Ascending aorta (tissue), 2 donors: ENCODE measurements at regions not wholly inside any gene's neighbourhood (a gene's known extent, or its start where the extent isn't known, plus 50 kb on each side); places are given as distances from the start of the nearest gene placed in this dataset.

Experiments
- DNase-seq, 2 donors: peaks; one replicate each; pipeline ENCODE4 v3.0.0-alpha.2; 2019; ENCODE audit warnings: low spot score in 2 of 2
- H3K27ac ChIP-seq, 2 donors: fragments of 200-600 bp; sonication (generic); one replicate each; pipeline ENCODE4 v1.5.1; 2016 to 2017; ENCODE audit warnings: mild to moderate bottlenecking in 1 of 2
- H3K27me3 ChIP-seq: fragments of 200-600 bp; sonication (generic); one replicate; pipeline ENCODE4 v1.5.1; 2017
- H3K36me3 ChIP-seq, 2 donors: fragments of 200-600 bp; sonication (generic); one replicate each; pipeline ENCODE4 v1.5.1; 2016
- H3K4me1 ChIP-seq, 2 donors: fragments of 200-600 bp; sonication (generic); one replicate each; pipeline ENCODE4 v1.5.1; 2016 to 2017; ENCODE audit warnings: mild to moderate bottlenecking in 1 of 2
- H3K4me3 ChIP-seq, 2 donors: fragments of 200-600 bp; sonication (generic); one replicate each; pipeline ENCODE4 v1.5.1; 2016 to 2017; ENCODE audit warnings: mild to moderate bottlenecking in 1 of 2
- H3K9me3 ChIP-seq, 2 donors: fragments of 200-600 bp; sonication (generic); one replicate each; pipeline ENCODE4 v1.5.1; 2016
- CTCF ChIP-seq, 3 experiments: fragments of 200-600 bp in 2 of 3; fragments of 450-650 bp in 1 of 3; sonication (generic) in 2 of 3; IDR thresholded peaks; one replicate each; pipeline ENCODE4 v1.5.1; 2016 to 2019; ENCODE audit warnings: antibody characterized with exemption in 3 of 3, mild to moderate bottlenecking in 1 of 3, moderate library complexity in 1 of 3
- intact Hi-C: fragments of 100-400 bp; cut with DNase I; formaldehyde crosslinking; loops from one replicate; pipeline ENCODE4 v1.15.1; 2023

GRCh38 chr5:166058660-166059059, 2232.8 kb upstream of the WWC1 start:
- no peak for TF ChIP-seq CTCF (IDR thresholded peaks at IDR 0.05)
- DNase-seq = no peak
- no peaks in the 10 kb centered on the region for H3K36me3 ChIP-seq
- intact Hi-C loops = no loop called here
- no peak overlapping the region for H3K4me3 ChIP-seq
- no peaks in the 10 kb centered on the region for H3K4me1 ChIP-seq
- no peaks in the 10 kb centered on the region for H3K27me3 ChIP-seq
- H3K9me3 ChIP-seq = no peaks in the 10 kb centered on the region
- H3K27ac ChIP-seq = no peak overlapping the region

GRCh38 chr5:166062094-166062493, 2229.4 kb upstream of the WWC1 start:
- no peaks in the 10 kb centered on the region for H3K27me3 ChIP-seq
- H3K27ac ChIP-seq = no peak overlapping the region
- no peak for DNase-seq
- H3K4me1 ChIP-seq = no peaks in the 10 kb centered on the region
- intact Hi-C loops = no loop called here
- no peaks in the 10 kb centered on the region for H3K9me3 ChIP-seq
- no peaks in the 10 kb centered on the region for H3K36me3 ChIP-seq
- no peak overlapping the region for H3K4me3 ChIP-seq
- TF ChIP-seq CTCF (IDR thresholded peaks at IDR 0.05) = no peak

GRCh38 chr5:166062719-166063118, 2228.7 kb upstream of the WWC1 start:
- Histone ChIP-seq H3K36me3 (no peaks in the 10 kb centered on the region), H3K27me3 (no peaks in the 10 kb centered on the region), H3K4me1 (no peaks in the 10 kb centered on the region), H3K27ac (no peak overlapping the region), H3K9me3 (no peaks in the 10 kb centered on the region), H3K4me3 (no peak overlapping the region)
- intact Hi-C loops = no loop called here
- DNase-seq = no peak
- TF ChIP-seq CTCF (IDR thresholded peaks at IDR 0.05) = no peak

- Histone ChIP-seq H3K27ac (no peak overlapping the region), H3K4me1 (no peaks in the 10 kb centered on the region), H3K27me3 (no peaks in the 10 kb centered on the region), H3K36me3 (no peaks in the 10 kb centered on the region), H3K4me3 (no peak overlapping the region), H3K9me3 (no peaks in the 10 kb centered on the region)
- no peak for TF ChIP-seq CTCF (IDR thresholded peaks at IDR 0.05)
- no peak for DNase-seq
- intact Hi-C loops = no loop called here
Observed at GRCh38 chr5:166063261-166063660, 2228.2 kb upstream of the WWC1 start.

GRCh38 chr5:166068547-166069335, 2222.7 kb upstream of the WWC1 start:
- Histone ChIP-seq H3K4me3 (no peak overlapping the region), H3K36me3 (no peaks in the 10 kb centered on the region), H3K27ac (no peak overlapping the region), H3K27me3 (no peaks in the 10 kb centered on the region), H3K9me3 (no peaks in the 10 kb centered on the region), H3K4me1 (no peaks in the 10 kb centered on the region)
- no peak for TF ChIP-seq CTCF (IDR thresholded peaks at IDR 0.05)
- intact Hi-C loops = no loop called here
- no peak for DNase-seq
